ENCODE measurements at regions not wholly inside any gene's neighbourhood (a gene's known extent, or its start where the extent isn't known, plus 50 kb on each side); places are given as distances from the start of the nearest gene placed in this dataset.

GRCh38 chr18:69161383-69162028, 239.2 kb upstream of the DOK6 start:
- no peak for TF ChIP-seq MAX (IDR thresholded peaks at IDR 0.05; ENCODE audit: low read depth, low read length)
- TF ChIP-seq CTCF (IDR thresholded peaks at IDR 0.05; ENCODE audit: low read depth, low read length) = no peak
- TF ChIP-seq POLR2A (IDR thresholded peaks at IDR 0.05; ENCODE audit: extremely low read depth, insufficient read length) = no peak
- no peak for TF ChIP-seq MYC (IDR thresholded peaks at IDR 0.05; ENCODE audit: low read depth, low read length)
- no peak for DNase-seq (ENCODE audit: low read depth)
- H3K4me3 ChIP-seq (ENCODE audit: low read depth, low read length) = no peak overlapping the region

- no peak for DNase-seq (ENCODE audit: low read depth)
- no peak overlapping the region for H3K4me3 ChIP-seq (ENCODE audit: low read depth, low read length)
- no peak for TF ChIP-seq CTCF (IDR thresholded peaks at IDR 0.05; ENCODE audit: low read depth, low read length)
- no peak for TF ChIP-seq MYC (IDR thresholded peaks at IDR 0.05; ENCODE audit: low read depth, low read length)
- no peak for TF ChIP-seq MAX (IDR thresholded peaks at IDR 0.05; ENCODE audit: low read depth, low read length)
- no peak for TF ChIP-seq POLR2A (IDR thresholded peaks at IDR 0.05; ENCODE audit: extremely low read depth, insufficient read length)
Observed at GRCh38 chr18:69162649-69163048, 238.0 kb upstream of the DOK6 start.

- TF ChIP-seq CTCF (IDR thresholded peaks at IDR 0.05; ENCODE audit: low read depth, low read length) (no peak), MYC (IDR thresholded peaks at IDR 0.05; ENCODE audit: low read depth, low read length) (no peak), MAX (IDR thresholded peaks at IDR 0.05; ENCODE audit: low read depth, low read length) (no peak), POLR2A (IDR thresholded peaks at IDR 0.05; ENCODE audit: extremely low read depth, insufficient read length) (no peak)
- no peak overlapping the region for H3K4me3 ChIP-seq (ENCODE audit: low read depth, low read length)
- DNase-seq (ENCODE audit: low read depth) = no peak
Observed at GRCh38 chr18:69172046-69172445, 228.6 kb upstream of the DOK6 start.

- no peak for TF ChIP-seq MYC (IDR thresholded peaks at IDR 0.05; ENCODE audit: low read depth, low read length)
- no peak for TF ChIP-seq MAX (IDR thresholded peaks at IDR 0.05; ENCODE audit: low read depth, low read length)
- no peak for TF ChIP-seq CTCF (IDR thresholded peaks at IDR 0.05; ENCODE audit: low read depth, low read length)
- no peak for TF ChIP-seq POLR2A (IDR thresholded peaks at IDR 0.05; ENCODE audit: extremely low read depth, insufficient read length)
- no peak overlapping the region for H3K4me3 ChIP-seq (ENCODE audit: low read depth, low read length)
- DNase-seq (ENCODE audit: low read depth) = no peak
Observed at GRCh38 chr18:69175681-69176080, 225.0 kb upstream of the DOK6 start.

- H3K4me3 ChIP-seq (ENCODE audit: low read depth, low read length) = no peak overlapping the region
- DNase-seq (ENCODE audit: low read depth) = no peak
- no peak for TF ChIP-seq POLR2A (IDR thresholded peaks at IDR 0.05; ENCODE audit: extremely low read depth, insufficient read length)
- no peak for TF ChIP-seq MAX (IDR thresholded peaks at IDR 0.05; ENCODE audit: low read depth, low read length)
- no peak for TF ChIP-seq MYC (IDR thresholded peaks at IDR 0.05; ENCODE audit: low read depth, low read length)
- TF ChIP-seq CTCF (IDR thresholded peaks at IDR 0.05; ENCODE audit: low read depth, low read length) = no peak
Observed at GRCh38 chr18:69176741-69177140, 223.9 kb upstream of the DOK6 start.
